ENCODE measurements at regions not wholly inside any gene's neighbourhood (a gene's known extent, or its start where the extent isn't known, plus 50 kb on each side); places are given as distances from the start of the nearest gene placed in this dataset.

- H3K4me3 ChIP-seq (ENCODE audit: control insufficient read depth, low read depth, low read length) = no peak overlapping the region
- DNase-seq (ENCODE audit: low read depth) = no peak
- no peak for TF ChIP-seq CTCF (conservative IDR thresholded peaks at IDR 0.05; ENCODE audit: control insufficient read depth, insufficient read depth, low read depth, low read length)
These were observed 420.4 kb upstream of the SEMA6D start for GRCh38 chr15:47296881-47297280.

- no peak overlapping the region for H3K4me3 ChIP-seq (ENCODE audit: control insufficient read depth, low read depth, low read length)
- no peak for TF ChIP-seq CTCF (conservative IDR thresholded peaks at IDR 0.05; ENCODE audit: control insufficient read depth, insufficient read depth, low read depth, low read length)
- DNase-seq (ENCODE audit: low read depth) = no peak
These were observed 417.4 kb upstream of the SEMA6D start for GRCh38 chr15:47299846-47300434.

- no peak for DNase-seq (ENCODE audit: low read depth)
- no peak overlapping the region for H3K4me3 ChIP-seq (ENCODE audit: control insufficient read depth, low read depth, low read length)
- TF ChIP-seq CTCF (conservative IDR thresholded peaks at IDR 0.05; ENCODE audit: control insufficient read depth, insufficient read depth, low read depth, low read length) = no peak
These were observed 416.7 kb upstream of the SEMA6D start for GRCh38 chr15:47300596-47300995.

GRCh38 chr15:47301481-47301880 lies 415.8 kb upstream of the SEMA6D start:
- no peak overlapping the region for H3K4me3 ChIP-seq (ENCODE audit: control insufficient read depth, low read depth, low read length)
- DNase-seq (ENCODE audit: low read depth) = no peak
- no peak for TF ChIP-seq CTCF (conservative IDR thresholded peaks at IDR 0.05; ENCODE audit: control insufficient read depth, insufficient read depth, low read depth, low read length)

- TF ChIP-seq CTCF (conservative IDR thresholded peaks at IDR 0.05; ENCODE audit: control insufficient read depth, insufficient read depth, low read depth, low read length) = no peak
- no peak overlapping the region for H3K4me3 ChIP-seq (ENCODE audit: control insufficient read depth, low read depth, low read length)
- DNase-seq (ENCODE audit: low read depth) = no peak
These were observed 412.6 kb upstream of the SEMA6D start for GRCh38 chr15:47304656-47305055.

- no peak overlapping the region for H3K4me3 ChIP-seq (ENCODE audit: control insufficient read depth, low read depth, low read length)
- no peak for DNase-seq (ENCODE audit: low read depth)
- TF ChIP-seq CTCF (conservative IDR thresholded peaks at IDR 0.05; ENCODE audit: control insufficient read depth, insufficient read depth, low read depth, low read length) = no peak
These were observed 405.1 kb upstream of the SEMA6D start for GRCh38 chr15:47312161-47312560.
